Immature natural killer cell (primary cell): ENCODE measurements at regions not wholly inside any gene's neighbourhood (a gene's known extent, or its start where the extent isn't known, plus 50 kb on each side); places are given as distances from the start of the nearest gene placed in this dataset.

Experiments used
- DNase-seq, 3 donors: peaks; one replicate each; pipeline ENCODE4 v3.0.0; 2022; ENCODE audit warnings: mixed read lengths in 1 of 3
- H3K27ac Mint-ChIP-seq, 6 donors: one replicate each; pipeline ENCODE4 v1.8.0; 2020; ENCODE audit warnings: mixed read lengths in 6 of 6, mild to moderate bottlenecking in 5 of 6, inconsistent platforms in 4 of 6, moderate library complexity in 3 of 6
- H3K27me3 Mint-ChIP-seq, 3 donors: one replicate each; pipeline ENCODE4 v1.8.0; 2020 to 2021; ENCODE audit warnings: low read depth in 3 of 3, mild to moderate bottlenecking in 3 of 3, mixed read lengths in 3 of 3, moderate library complexity in 3 of 3, inconsistent platforms in 1 of 3
- H3K36me3 Mint-ChIP-seq, 3 donors: one replicate each; pipeline ENCODE4 v1.8.0; 2020; ENCODE audit warnings: mixed read lengths in 3 of 3, inconsistent platforms in 2 of 3, mild to moderate bottlenecking in 2 of 3
- H3K4me1 Mint-ChIP-seq, 2 donors: one replicate each; pipeline ENCODE4 v1.8.0; 2020; ENCODE audit warnings: inconsistent platforms in 2 of 2, mild to moderate bottlenecking in 2 of 2, mixed read lengths in 2 of 2, moderate library complexity in 1 of 2
- H3K4me3 Mint-ChIP-seq, 5 donors: one replicate each; pipeline ENCODE4 v1.8.0; 2020; ENCODE audit warnings: mild to moderate bottlenecking in 5 of 5, mixed read lengths in 5 of 5, inconsistent platforms in 3 of 5, moderate library complexity in 3 of 5
- H3K9me3 Mint-ChIP-seq, 6 donors: one replicate each; pipeline ENCODE4 v1.8.0; 2020; ENCODE audit warnings: mild to moderate bottlenecking in 6 of 6, mixed read lengths in 6 of 6, inconsistent platforms in 4 of 6, moderate library complexity in 3 of 6

- no peak for DNase-seq
- no peak overlapping the region for H3K27ac Mint-ChIP-seq
- peaks cover 0 to 5% (median 0%) of the 10 kb centered on the region in 6 donors for H3K9me3 Mint-ChIP-seq
- no peaks in the 10 kb centered on the region for H3K4me1 Mint-ChIP-seq
- H3K4me3 Mint-ChIP-seq, result no peak overlapping the region
- no peaks in the 10 kb centered on the region for H3K36me3 Mint-ChIP-seq
- H3K27me3 Mint-ChIP-seq, result peaks cover 0 to 14% (median 8%) of the 10 kb centered on the region in 3 donors
Observed at GRCh38 chr15:29890336-29891095, 68.2 kb upstream of the TJP1 start.

- H3K36me3 Mint-ChIP-seq, result no peaks in the 10 kb centered on the region
- no peak for DNase-seq
- H3K4me1 Mint-ChIP-seq, result no peaks in the 10 kb centered on the region
- no peak overlapping the region for H3K27ac Mint-ChIP-seq
- peaks cover 0 to 7% (median 0%) of the 10 kb centered on the region in 6 donors for H3K9me3 Mint-ChIP-seq
- H3K27me3 Mint-ChIP-seq, result peaks cover 0 to 14% (median 8%) of the 10 kb centered on the region in 3 donors
- H3K4me3 Mint-ChIP-seq, result no peak overlapping the region
Observed at GRCh38 chr15:29889542-29890329, 67.5 kb upstream of the TJP1 start.

DNA sequence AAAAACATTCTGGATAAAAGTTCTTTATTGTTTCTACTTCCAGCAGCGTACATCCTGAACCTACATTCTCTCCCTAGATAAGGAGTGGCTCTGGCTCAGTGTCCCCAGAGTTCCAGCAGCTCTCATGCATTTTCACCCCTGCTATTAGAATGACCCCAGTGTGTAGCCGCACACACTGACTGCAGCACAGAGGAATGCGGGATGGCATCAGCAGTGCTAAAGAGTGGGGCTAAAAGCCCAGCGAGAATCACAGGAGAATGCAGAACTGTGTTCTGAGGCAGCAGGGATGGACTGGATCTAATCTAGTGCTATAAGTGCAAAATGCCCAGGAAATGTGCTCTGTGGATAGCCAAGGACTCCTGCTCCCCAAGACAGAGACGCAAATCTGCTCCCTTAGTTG is 66.4 kb upstream of the TJP1 start:
- H3K36me3 Mint-ChIP-seq, result no peaks in the 10 kb centered on the region
- no peak for DNase-seq
- peaks cover 3 to 14% (median 8%) of the 10 kb centered on the region in 3 donors for H3K27me3 Mint-ChIP-seq
- H3K27ac Mint-ChIP-seq, result no peak overlapping the region
- H3K9me3 Mint-ChIP-seq, result peaks cover 0 to 7% (median 0%) of the 10 kb centered on the region in 6 donors
- no peaks in the 10 kb centered on the region for H3K4me1 Mint-ChIP-seq
- no peak overlapping the region for H3K4me3 Mint-ChIP-seq

DNA sequence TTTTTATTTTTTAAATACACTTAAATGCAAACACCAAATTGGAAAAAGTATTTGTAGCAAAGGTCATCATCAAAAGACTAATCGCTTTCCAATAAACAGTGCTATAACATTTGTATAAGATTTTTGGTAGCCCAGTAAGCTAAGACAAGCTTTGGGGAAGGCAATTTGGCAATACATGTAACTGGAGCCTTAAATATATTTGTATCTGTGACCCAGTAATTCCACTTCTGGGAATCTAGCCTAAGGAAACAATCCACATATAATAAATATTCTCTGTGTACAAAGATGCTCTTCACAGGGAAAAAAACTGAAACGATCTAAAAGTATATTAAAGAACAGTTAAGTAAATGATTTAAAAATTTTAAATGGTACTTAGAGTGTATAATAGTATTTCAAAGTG is 65.5 kb upstream of the TJP1 start:
- no peak overlapping the region for H3K4me3 Mint-ChIP-seq

GRCh38 chr15:29885183-29885582 is 62.9 kb upstream of the TJP1 start:
- no peaks in the 10 kb centered on the region for H3K36me3 Mint-ChIP-seq
- no peak for DNase-seq
- no peak overlapping the region for H3K4me3 Mint-ChIP-seq
- peaks cover 0 to 4% (median 0%) of the 10 kb centered on the region in 6 donors for H3K9me3 Mint-ChIP-seq
- peaks cover 2 to 10% (median 6%) of the 10 kb centered on the region in 3 donors for H3K27me3 Mint-ChIP-seq
- no peaks in the 10 kb centered on the region for H3K4me1 Mint-ChIP-seq
- H3K27ac Mint-ChIP-seq, result no peak overlapping the region

More for the DNA sequence above, 65.5 kb upstream of the TJP1 start:
- no peak for DNase-seq
- H3K4me1 Mint-ChIP-seq, result no peaks in the 10 kb centered on the region
- H3K27me3 Mint-ChIP-seq, result peaks cover 3 to 15% (median 8%) of the 10 kb centered on the region in 3 donors
- peaks cover 0 to 4% (median 0%) of the 10 kb centered on the region in 6 donors for H3K9me3 Mint-ChIP-seq
- H3K27ac Mint-ChIP-seq, result no peak overlapping the region
- no peaks in the 10 kb centered on the region for H3K36me3 Mint-ChIP-seq

DNA sequence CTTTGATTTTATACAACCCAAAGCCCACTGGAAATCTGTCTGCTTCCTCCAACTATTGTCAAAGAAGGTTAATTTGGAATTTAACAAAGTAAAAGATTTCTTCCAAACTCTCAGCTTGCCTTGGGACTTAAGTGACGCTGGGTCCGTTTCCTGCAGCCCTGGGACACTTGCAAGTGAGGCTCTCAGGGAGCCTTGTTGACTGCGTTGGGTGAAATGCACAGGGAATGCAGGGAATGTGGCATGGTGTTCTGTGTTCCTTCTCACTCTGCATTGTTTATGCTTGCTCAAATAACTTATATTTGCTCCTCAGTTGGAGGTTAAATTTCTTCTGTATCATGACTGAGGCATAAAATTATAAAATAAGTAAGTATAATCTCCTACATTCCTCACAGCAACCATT is 60.9 kb upstream of the TJP1 start:
- Mint-ChIP-seq H3K9me3 (peaks cover 0 to 2% (median 0%) of the 10 kb centered on the region in 6 donors), H3K4me1 (no peaks in the 10 kb centered on the region), H3K27ac (no peak overlapping the region), H3K4me3 (no peak overlapping the region), H3K27me3 (peaks cover 0 to 13% (median 9%) of the 10 kb centered on the region in 3 donors), H3K36me3 (no peaks in the 10 kb centered on the region)
- DNase-seq, result no peak

GRCh38 chr15:29880886-29881285 is 58.6 kb upstream of the TJP1 start:
- Mint-ChIP-seq H3K9me3 (peaks cover 0 to 2% (median 0%) of the 10 kb centered on the region in 6 donors), H3K4me1 (no peaks in the 10 kb centered on the region), H3K36me3 (no peaks in the 10 kb centered on the region), H3K4me3 (no peak overlapping the region), H3K27me3 (peaks cover 0 to 9% (median 7%) of the 10 kb centered on the region in 3 donors), H3K27ac (no peak overlapping the region)
- no peak for DNase-seq

- no peaks in the 10 kb centered on the region for H3K4me1 Mint-ChIP-seq
- H3K27me3 Mint-ChIP-seq, result peaks cover 0 to 9% (median 7%) of the 10 kb centered on the region in 3 donors
- no peak overlapping the region for H3K27ac Mint-ChIP-seq
- DNase-seq, result no peak
- H3K4me3 Mint-ChIP-seq, result no peak overlapping the region
- no peaks in the 10 kb centered on the region for H3K36me3 Mint-ChIP-seq
- peaks cover 0 to 2% (median 0%) of the 10 kb centered on the region in 6 donors for H3K9me3 Mint-ChIP-seq
Observed at GRCh38 chr15:29880341-29880740, 58.1 kb upstream of the TJP1 start.

GRCh38 chr15:29874977-29875376 is 52.7 kb upstream of the TJP1 start:
- no peak overlapping the region for H3K27ac Mint-ChIP-seq
- DNase-seq, result no peak
- no peaks in the 10 kb centered on the region for H3K4me1 Mint-ChIP-seq
- H3K9me3 Mint-ChIP-seq, result peaks cover 0 to 3% (median 0%) of the 10 kb centered on the region in 6 donors
- no peak overlapping the region for H3K4me3 Mint-ChIP-seq
- H3K27me3 Mint-ChIP-seq, result peaks cover 0 to 4% (median 4%) of the 10 kb centered on the region in 3 donors
- no peaks in the 10 kb centered on the region for H3K36me3 Mint-ChIP-seq

GRCh38 chr15:29873947-29874411 is 51.7 kb upstream of the TJP1 start:
- H3K36me3 Mint-ChIP-seq, result no peaks in the 10 kb centered on the region
- H3K27me3 Mint-ChIP-seq, result peaks cover 0 to 4% (median 4%) of the 10 kb centered on the region in 3 donors
- no peak overlapping the region for H3K27ac Mint-ChIP-seq
- H3K9me3 Mint-ChIP-seq, result peaks cover 0 to 3% (median 0%) of the 10 kb centered on the region in 6 donors
- H3K4me1 Mint-ChIP-seq, result no peaks in the 10 kb centered on the region
- DNase-seq, result no peak
- no peak overlapping the region for H3K4me3 Mint-ChIP-seq

GRCh38 chr15:29873264-29873663 is 51.0 kb upstream of the TJP1 start:
- DNase-seq, result no peak
- peaks cover 0 to 3% (median 0%) of the 10 kb centered on the region in 6 donors for H3K9me3 Mint-ChIP-seq
- no peak overlapping the region for H3K27ac Mint-ChIP-seq
- H3K4me1 Mint-ChIP-seq, result no peaks in the 10 kb centered on the region
- peaks cover 0 to 3% (median 2%) of the 10 kb centered on the region in 3 donors for H3K27me3 Mint-ChIP-seq
- H3K36me3 Mint-ChIP-seq, result no peaks in the 10 kb centered on the region
- H3K4me3 Mint-ChIP-seq, result no peak overlapping the region

GRCh38 chr15:29872716-29873115 is 50.4 kb upstream of the TJP1 start:
- no peak for DNase-seq
- no peak overlapping the region for H3K27ac Mint-ChIP-seq
- no peaks in the 10 kb centered on the region for H3K4me1 Mint-ChIP-seq
- peaks cover 0 to 3% (median 0%) of the 10 kb centered on the region in 6 donors for H3K9me3 Mint-ChIP-seq
- H3K4me3 Mint-ChIP-seq, result no peak overlapping the region
- peaks cover 0 to 3% (median 2%) of the 10 kb centered on the region in 3 donors for H3K27me3 Mint-ChIP-seq
- H3K36me3 Mint-ChIP-seq, result no peaks in the 10 kb centered on the region
